ENCODE measurements at regions not wholly inside any gene's neighbourhood (a gene's known extent, or its start where the extent isn't known, plus 50 kb on each side); places are given as distances from the start of the nearest gene placed in this dataset.

- no peak for DNase-seq
Observed at GRCh38 chr12:75974323-75975187, 57.0 kb downstream of the PHLDA1 start.

DNA sequence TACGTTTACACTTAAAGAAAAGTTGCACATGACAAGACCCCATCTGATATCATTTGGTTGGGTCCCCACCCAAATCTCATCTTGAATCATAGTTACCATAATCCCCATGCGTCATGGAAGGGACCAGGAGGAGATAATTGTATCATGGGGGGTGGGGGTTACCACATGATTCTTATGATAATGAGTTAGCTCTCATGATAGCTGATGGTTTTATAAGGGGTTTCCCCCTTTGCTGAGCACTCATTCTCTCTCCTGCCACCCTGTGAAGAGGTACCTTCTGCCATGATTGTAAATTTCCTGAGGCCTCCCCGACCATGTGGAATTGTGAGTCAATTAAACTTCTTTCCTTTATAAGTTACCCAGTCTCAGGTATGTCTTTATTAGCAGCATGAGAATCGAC lies 60.3 kb downstream of the PHLDA1 start:
- DNase-seq, result no peak

GRCh38 chr12:75970310-75970709 lies 61.3 kb downstream of the PHLDA1 start:
- no peak for DNase-seq

DNA sequence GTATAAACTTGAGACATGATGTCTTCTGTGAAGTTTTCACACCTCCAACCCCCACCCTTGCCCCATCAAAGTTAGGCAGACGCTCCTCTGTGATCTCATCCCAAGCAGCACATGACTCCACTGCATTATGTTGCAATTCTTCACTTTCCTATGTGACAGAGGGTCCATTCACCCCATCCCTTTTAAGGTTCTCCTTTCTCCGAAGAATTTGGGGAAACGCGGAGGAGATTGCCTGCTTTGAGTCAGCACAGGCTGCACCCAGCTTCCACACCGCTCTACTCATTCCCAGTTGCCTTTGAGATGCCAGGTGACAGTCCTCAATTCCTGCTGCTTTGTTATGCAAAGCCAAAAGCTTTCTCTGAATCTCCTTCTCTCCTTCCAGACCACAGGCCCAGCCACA lies 61.8 kb downstream of the PHLDA1 start:
- DNase-seq, result no peak

DNA sequence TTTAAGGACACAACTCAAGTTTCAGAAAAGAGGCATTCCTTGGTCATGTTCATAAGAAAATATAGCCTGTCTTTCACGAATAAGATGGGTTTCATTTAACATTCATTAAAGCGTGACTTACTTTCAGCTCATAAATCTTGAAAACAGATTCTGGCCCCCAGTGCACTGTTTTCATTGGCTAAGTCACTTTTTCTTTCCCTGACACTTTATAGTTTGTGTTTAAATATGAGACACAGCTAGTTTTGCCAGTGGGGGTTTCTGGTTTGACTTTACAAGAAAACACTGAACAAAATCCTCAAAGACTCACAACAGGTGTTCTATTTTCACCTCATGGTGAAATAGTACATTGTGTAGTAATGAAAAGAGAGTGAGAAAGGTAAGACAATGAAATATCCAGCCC lies 65.9 kb downstream of the PHLDA1 start:
- DNase-seq, result no peak

DNA sequence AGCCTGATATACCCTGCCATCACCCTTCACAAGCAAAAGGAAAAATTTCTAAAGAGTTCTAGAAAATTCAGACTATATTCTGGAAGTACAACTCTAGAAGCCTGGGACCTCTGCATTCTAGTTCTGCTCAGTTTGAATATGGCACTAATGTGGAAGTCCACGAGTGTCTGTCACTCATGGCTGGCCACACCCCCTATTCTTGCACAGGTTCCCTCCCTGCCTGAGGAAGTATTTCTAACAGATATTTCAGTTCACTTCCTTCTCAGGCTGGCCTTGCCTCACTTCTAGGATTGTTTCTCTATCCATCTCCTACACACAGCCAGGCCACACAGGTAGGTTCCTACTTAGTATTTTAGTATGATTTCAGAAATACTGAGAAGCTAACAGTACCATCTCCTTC lies 67.4 kb downstream of the PHLDA1 start:
- DNase-seq, result peak in 4 of 51 donors; percentile 1 to 11 (median 5)

DNA sequence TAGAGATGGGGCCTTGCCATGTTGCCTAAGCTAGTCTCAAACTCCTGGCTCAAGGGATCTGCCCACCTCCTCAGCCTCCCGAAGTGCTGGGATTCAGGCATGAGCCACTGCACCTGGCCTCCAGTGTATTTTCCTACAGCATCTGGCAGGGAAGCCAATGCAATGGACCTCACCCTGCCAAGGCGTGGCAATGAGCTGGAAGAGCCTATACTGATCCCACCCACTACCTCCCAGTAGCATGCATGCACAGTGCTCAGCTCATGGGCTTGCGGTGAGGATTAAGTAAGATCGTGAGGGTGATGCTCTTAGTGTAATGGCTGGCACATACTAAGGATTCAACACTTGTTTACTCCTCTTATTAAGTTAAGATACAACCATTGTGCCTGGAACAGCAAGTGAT lies 69.7 kb downstream of the PHLDA1 start:
- DNase-seq, result no peak

GRCh38 chr12:75960954-75961661 lies 70.5 kb downstream of the PHLDA1 start:
- DNase-seq, result no peak

- DNase-seq, result peak in 1 of 51 donors; percentile 28
Observed at GRCh38 chr12:75960086-75960910, 71.3 kb downstream of the PHLDA1 start.

DNA sequence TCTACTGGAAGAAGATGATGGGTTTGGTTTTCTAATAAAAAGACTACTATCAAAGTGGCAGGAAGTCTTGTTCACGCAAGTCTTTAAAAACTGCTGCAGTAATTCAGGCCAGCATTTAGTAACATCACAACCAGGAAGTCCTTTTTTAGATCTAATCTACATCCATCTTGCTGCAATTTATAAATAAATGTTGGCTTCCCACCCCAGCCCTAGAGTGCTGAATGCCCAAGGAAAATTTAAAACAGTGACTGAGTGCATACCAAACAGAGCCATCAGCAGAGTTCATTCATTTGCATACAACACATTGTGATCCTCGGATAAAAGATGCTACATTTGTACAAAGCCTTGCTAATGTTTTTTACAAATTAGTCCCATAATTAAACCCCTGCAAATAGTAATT lies 72.1 kb downstream of the PHLDA1 start:
- DNase-seq, result no peak

GRCh38 chr12:75959060-75959459 lies 72.5 kb downstream of the PHLDA1 start:
- no peak for DNase-seq

GRCh38 chr12:75955251-75955650 lies 76.3 kb downstream of the PHLDA1 start:
- DNase-seq, result no peak

- DNase-seq, result no peak
Observed at GRCh38 chr12:75954749-75955148, 76.8 kb downstream of the PHLDA1 start.

- DNase-seq, result no peak
Observed at GRCh38 chr12:75954041-75954440, 77.5 kb downstream of the PHLDA1 start.

DNA sequence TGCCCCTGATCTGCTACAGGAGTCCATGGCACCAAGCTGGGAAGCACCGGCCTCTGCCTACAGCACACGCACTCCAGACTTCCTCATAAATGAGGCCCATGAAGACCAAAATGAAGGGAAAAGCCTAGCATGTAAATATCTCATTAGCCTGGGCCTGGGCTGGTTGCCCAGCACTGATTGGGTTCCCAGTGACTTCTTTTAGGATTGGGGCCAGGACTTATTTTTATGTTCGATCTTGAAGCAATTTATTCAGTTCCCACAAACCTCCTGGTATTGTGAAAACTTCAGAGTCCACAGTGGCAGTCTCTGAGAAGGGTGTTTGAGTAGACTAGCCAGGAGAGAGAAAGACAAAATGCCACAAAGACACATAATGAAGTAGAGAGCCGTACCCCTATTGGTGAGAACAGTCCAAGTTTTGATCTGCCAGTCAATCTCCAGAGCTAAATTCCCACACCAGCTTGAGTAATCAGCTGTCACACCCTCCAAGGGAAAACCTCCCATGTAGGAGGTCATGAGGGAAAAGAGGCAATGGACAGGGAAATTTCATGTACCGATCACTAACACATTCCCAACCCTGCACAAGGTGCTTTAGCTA lies 78.2 kb downstream of the PHLDA1 start:
- DNase-seq, result peak in 1 of 51 donors; percentile 19

DNA sequence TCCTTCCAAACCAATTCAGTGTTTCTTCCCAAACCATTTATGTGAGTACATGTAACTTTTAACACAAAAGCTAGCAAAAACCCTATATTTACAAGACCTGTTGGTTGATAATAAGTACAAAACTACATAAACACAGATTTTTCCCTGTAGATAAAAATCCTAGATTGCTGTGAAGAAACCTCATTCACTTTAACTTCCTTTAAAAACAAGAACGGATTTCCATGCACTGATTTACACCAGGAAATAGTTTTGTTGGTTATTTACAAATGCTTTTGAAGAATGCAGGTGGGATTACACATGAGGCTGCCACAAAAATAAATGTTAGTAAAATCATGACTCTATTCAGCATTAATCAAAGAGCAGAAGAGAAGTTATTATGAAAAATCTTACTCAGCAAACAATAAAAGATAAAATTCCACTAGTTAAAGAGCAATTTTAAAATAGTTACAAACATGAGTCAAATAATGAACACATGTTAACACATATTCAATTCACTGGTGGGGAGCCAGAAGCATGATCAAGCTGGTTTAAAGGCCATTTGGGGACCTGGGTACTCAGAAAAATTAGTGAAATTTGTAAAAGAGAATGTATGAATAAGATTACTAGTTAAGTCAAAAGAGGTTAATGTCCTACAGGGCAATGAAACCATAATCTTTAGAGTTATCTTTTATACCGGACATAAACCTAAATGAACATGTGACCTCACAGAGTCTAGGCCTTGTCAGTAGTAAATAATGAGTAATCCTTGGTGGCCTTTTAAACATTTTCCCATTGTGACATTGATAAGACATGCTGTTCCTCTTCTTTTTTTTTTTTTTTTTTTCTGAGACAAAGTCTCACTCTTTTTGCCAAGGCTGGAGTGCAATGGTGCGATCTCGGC lies 79.9 kb downstream of the PHLDA1 start:
- DNase-seq, result no peak

DNA sequence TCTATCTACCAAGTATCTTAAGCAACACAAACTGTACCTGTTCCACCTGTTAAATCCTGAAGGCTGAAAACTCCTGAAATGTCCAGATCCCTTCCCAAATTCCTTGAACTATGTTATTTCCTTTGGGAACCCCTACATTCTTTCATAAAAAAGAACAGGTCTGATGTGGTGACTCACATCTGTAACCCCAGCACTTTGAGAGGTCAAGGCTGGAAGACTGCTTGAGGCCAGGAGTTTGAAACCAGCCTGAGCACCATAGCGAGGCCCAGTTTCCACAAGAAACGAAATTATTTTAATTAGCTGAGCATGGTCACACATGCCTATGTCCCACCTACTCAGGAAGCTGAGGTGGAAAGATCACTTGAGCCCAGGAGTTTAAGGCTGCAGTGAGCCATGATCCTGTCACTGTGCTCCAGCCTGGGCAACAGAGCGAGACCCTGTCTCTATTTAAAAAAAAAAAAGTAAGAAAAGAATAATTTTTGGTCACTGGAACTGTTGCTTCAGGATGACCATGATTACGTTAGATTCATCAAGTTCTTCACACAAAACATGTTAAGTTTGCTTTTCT lies 84.3 kb downstream of the PHLDA1 start:
- DNase-seq, result no peak

DNA sequence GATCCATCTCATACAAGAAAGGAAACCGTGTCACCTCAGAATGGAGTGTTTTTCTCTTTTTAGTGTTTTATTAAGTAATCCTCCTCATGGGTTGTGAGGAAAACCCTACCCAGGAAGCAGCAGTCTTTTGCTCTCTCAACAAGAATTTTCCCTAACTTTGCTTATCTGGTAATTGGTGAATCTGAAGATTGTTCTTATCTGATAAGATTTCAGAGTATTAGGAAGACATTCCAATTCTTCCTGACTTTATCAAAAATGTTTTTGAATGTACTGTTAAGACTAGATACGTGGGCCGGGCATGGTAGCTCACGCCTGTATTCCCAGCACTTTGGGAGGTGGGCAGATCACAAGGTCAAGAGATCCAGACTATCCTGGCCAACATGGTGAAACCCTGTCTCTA lies 86.0 kb downstream of the PHLDA1 start:
- DNase-seq, result no peak

DNA sequence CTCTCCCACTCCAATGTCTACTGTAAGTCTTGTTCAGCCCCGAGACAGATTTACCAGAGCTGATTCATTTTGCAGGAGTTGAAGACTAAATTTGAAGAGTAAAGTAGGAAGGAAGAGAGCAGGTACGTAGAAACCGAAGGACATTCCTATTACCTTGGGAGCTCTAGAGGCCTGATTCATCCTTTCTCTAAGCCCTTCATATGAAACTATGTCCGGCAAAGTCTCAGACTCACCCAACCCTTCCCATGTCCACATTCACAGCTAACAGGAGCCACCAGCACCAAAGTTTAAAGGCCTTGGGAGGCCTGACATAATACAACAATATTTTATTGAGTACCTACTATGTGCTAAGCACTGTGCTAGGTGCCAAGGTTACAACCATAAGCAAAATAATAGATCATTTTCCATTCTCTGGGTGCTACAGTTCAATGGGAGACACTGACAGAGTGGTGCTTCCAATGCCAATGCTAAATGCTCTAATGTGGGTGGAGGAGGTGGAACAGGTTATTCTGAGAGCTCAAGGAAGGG lies 86.6 kb downstream of the PHLDA1 start:
- no peak for DNase-seq

Measured in hypothalamus (tissue), 51 donors.